GM23248 (cell line): ENCODE measurements at regions not wholly inside any gene's neighbourhood (a gene's known extent, or its start where the extent isn't known, plus 50 kb on each side); places are given as distances from the start of the nearest gene placed in this dataset.

Source experiments
- DNase-seq: peaks from one replicate; pipeline ENCODE4 v3.0.0-alpha.2; 2015
- H2AFZ ChIP-seq: fragments of 200-600 bp; sonication (generic); 2 replicates; pipeline ENCODE4 v1.6.1; 2016; ENCODE audit warnings: antibody characterized with exemption
- H3F3A ChIP-seq: fragments of 200-600 bp; sonication (generic); 2 replicates; pipeline ENCODE4 v1.6.1; 2016; ENCODE audit warnings: mild to moderate bottlenecking, antibody characterized with exemption, mixed run types; ENCODE audit not compliant: insufficient read depth
- H3K27ac ChIP-seq: fragments of 200-600 bp; sonication (generic); 2 replicates; pipeline ENCODE4 v1.5.1; 2016; ENCODE audit warnings: mild to moderate bottlenecking
- H3K27me3 ChIP-seq: fragments of 200-600 bp; sonication (generic); replicated peaks from 2 replicates; pipeline ENCODE4 v1.6.1; 2016; ENCODE audit warnings: mild to moderate bottlenecking; ENCODE audit not compliant: insufficient read depth
- H3K36me3 ChIP-seq: fragments of 200-600 bp; sonication (generic); 2 replicates; pipeline ENCODE4 v1.6.1; 2016; ENCODE audit warnings: low read depth, mild to moderate bottlenecking
- H3K4me1 ChIP-seq: fragments of 200-600 bp; sonication (generic); 2 replicates; pipeline ENCODE4 v1.6.1; 2016; ENCODE audit warnings: mild to moderate bottlenecking; ENCODE audit not compliant: insufficient read depth
- H3K4me2 ChIP-seq: fragments of 200-600 bp; sonication (generic); one replicate; pipeline ENCODE4 v1.6.1; 2016; ENCODE audit warnings: mild to moderate bottlenecking; ENCODE audit not compliant: unreplicated experiment
- H3K4me3 ChIP-seq: fragments of 200-600 bp; sonication (generic); 2 replicates; pipeline ENCODE4 v1.5.1; 2016; ENCODE audit warnings: mild to moderate bottlenecking
- H3K79me2 ChIP-seq: fragments of 200-600 bp; sonication (generic); 2 replicates; pipeline ENCODE4 v1.6.1; 2016; ENCODE audit warnings: mild to moderate bottlenecking; ENCODE audit not compliant: insufficient read depth
- H3K9ac ChIP-seq: fragments of 200-600 bp; sonication (generic); 2 replicates; pipeline ENCODE4 v1.6.1; 2016; ENCODE audit warnings: mild to moderate bottlenecking
- H3K9me2 ChIP-seq: fragments of 200-600 bp; sonication (generic); 2 replicates; pipeline ENCODE4 v1.6.1; 2016; ENCODE audit warnings: mixed run types, mild to moderate bottlenecking, moderate library complexity; ENCODE audit not compliant: insufficient read depth
- H3K9me3 ChIP-seq: fragments of 200-600 bp; sonication (generic); one replicate; pipeline ENCODE4 v1.6.1; 2017; ENCODE audit warnings: low read depth
- H4K20me1 ChIP-seq: fragments of 200-600 bp; sonication (generic); 2 replicates; pipeline ENCODE4 v1.6.0; 2016; ENCODE audit not compliant: insufficient read depth
- EZH2 ChIP-seq: fragments of 200-600 bp; sonication (generic); IDR thresholded peaks from 2 replicates; pipeline ENCODE4 v1.6.1; 2018; ENCODE audit warnings: antibody characterized with exemption, mild to moderate bottlenecking; ENCODE audit not compliant: insufficient read depth, poor library complexity, severe bottlenecking
- EZH2phosphoT487 ChIP-seq: fragments of 200-600 bp; sonication (generic); IDR thresholded peaks from 2 replicates; pipeline ENCODE4 v1.6.1; 2018; ENCODE audit warnings: antibody characterized with exemption, moderate library complexity, mild to moderate bottlenecking, low read depth; ENCODE audit not compliant: insufficient read depth
- WGBS, 2 experiments: methylation state at CpG; one replicate each; pipeline ENCODE4 v1.1.6; 2015 to 2017; ENCODE audit warnings: low lambda C conversion rate in 2 of 2, low coverage in 1 of 2; ENCODE audit errors: missing lambda C conversion rate in 2 of 2; 5-methylcytosine and 5-hydroxymethylcytosine counted together
- in situ Hi-C: fragments of 300-500 bp; cut with MboI; formaldehyde crosslinking; loops from 2 replicates; pipeline ENCODE4 v1.15.0; 2020

GRCh38 chr6:33960345-33961313 lies 156.8 kb upstream of the MLN start:
- Histone ChIP-seq H3K9ac (no peak overlapping the region), H3K4me2 (no peak overlapping the region), H3K27me3 (no peaks in the 10 kb centered on the region), H3K36me3 (no peaks in the 10 kb centered on the region), H4K20me1 (no peaks in the 10 kb centered on the region), H3K9me2 (no peaks in the 10 kb centered on the region), H3K4me3 (no peak overlapping the region), H3K79me2 (no peaks in the 10 kb centered on the region), H3K9me3 (no peaks in the 10 kb centered on the region), H3F3A (no peaks in the 10 kb centered on the region), H2AFZ (no peak overlapping the region), H3K27ac (no peak overlapping the region), H3K4me1 (0 out of 2 replicates have a peak, but pooled peaks cover 7% of the 10 kb centered on the region)
- in situ Hi-C loops: no loop called here
- DNase-seq: no peak
- TF ChIP-seq EZH2phosphoT487: no peak
- no peak for TF ChIP-seq EZH2
- 88 to 90% methylated on average over 22 of the region's 22 CpGs for WGBS, 2 experiments

DNA sequence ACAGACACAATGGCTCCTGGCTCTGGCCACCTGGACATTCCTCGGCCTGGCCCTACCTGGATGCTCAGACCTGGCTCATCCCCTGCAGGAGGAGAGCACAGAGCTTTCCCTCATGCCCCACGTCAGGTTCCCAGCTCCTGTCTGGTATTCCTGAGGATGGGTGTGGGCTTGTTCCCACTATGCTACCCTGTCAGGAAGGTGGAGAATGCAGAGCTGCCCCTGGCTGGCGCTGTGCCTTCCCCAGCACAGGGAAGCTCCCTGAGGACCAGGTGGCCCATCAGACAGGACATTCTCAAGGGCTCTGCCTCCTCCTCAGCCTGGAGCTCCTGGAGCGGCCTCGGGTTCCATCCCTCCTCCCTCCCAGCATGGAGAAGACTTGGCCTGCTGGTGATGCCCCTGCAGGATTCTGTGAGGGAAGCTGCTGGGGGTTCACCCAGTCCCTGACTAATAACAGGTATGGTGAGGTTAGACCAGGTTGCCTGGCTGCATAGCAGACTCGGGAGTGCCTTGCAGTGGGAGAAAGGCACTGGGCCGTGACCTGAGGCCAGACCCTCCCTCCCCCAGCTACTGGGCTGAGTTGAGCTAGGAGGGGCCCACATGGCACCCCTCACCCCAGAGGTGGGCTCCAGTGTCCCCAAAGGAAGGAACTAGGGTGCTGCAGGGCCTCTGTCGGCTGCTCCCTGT lies 156.0 kb upstream of the MLN start:
- Histone ChIP-seq H3K9me3 (no peaks in the 10 kb centered on the region), H3K79me2 (no peaks in the 10 kb centered on the region), H3K27me3 (no peaks in the 10 kb centered on the region), H3K9me2 (no peaks in the 10 kb centered on the region), H3K4me1 (0 out of 2 replicates have a peak, but pooled peaks cover 7% of the 10 kb centered on the region), H3F3A (no peaks in the 10 kb centered on the region), H2AFZ (no peak overlapping the region), H3K27ac (no peak overlapping the region), H3K4me2 (no peak overlapping the region), H3K36me3 (no peaks in the 10 kb centered on the region), H3K4me3 (no peak overlapping the region), H3K9ac (no peak overlapping the region), H4K20me1 (no peaks in the 10 kb centered on the region)
- DNase-seq: no peak
- 72 to 76% methylated on average over 8 of the region's 8 CpGs for WGBS, 2 experiments
- in situ Hi-C loops: no loop called here
- TF ChIP-seq EZH2 (no peak), EZH2phosphoT487 (no peak)

- in situ Hi-C loops: no loop called here
- Histone ChIP-seq H2AFZ (no peak overlapping the region), H3K9me2 (no peaks in the 10 kb centered on the region), H3K79me2 (no peaks in the 10 kb centered on the region), H3F3A (no peaks in the 10 kb centered on the region), H4K20me1 (no peaks in the 10 kb centered on the region), H3K36me3 (no peaks in the 10 kb centered on the region), H3K9ac (no peak overlapping the region), H3K4me2 (no peak overlapping the region), H3K9me3 (no peaks in the 10 kb centered on the region), H3K27ac (no peak overlapping the region), H3K27me3 (no peaks in the 10 kb centered on the region), H3K4me1 (0 out of 2 replicates have a peak, but pooled peaks cover 7% of the 10 kb centered on the region), H3K4me3 (no peak overlapping the region)
- no peak for DNase-seq
- 58 to 67% methylated on average over 2 of the region's 2 CpGs for WGBS, 2 experiments
- TF ChIP-seq EZH2: no peak
- TF ChIP-seq EZH2phosphoT487: no peak
Observed at GRCh38 chr6:33959329-33959651, 155.5 kb upstream of the MLN start.

- peaks cover 3% of the 10 kb centered on the region; the same call in 1 of the 2 replicates for H3K27me3 ChIP-seq
- H3K9me2 ChIP-seq: no peaks in the 10 kb centered on the region
- no peak overlapping the region for H3K27ac ChIP-seq
- H3K4me3 ChIP-seq: no peak overlapping the region
- 0 out of 2 replicates have a peak, but pooled peaks cover 7% of the 10 kb centered on the region for H3K4me1 ChIP-seq
- no peaks in the 10 kb centered on the region for H3K9me3 ChIP-seq
- H3K9ac ChIP-seq: no peak overlapping the region
- no peaks in the 10 kb centered on the region for H3K36me3 ChIP-seq
- no peak overlapping the region for H3K4me2 ChIP-seq
- in situ Hi-C loops: no loop called here
- no peaks in the 10 kb centered on the region for H3K79me2 ChIP-seq
- H2AFZ ChIP-seq: no peak overlapping the region
- no peaks in the 10 kb centered on the region for H3F3A ChIP-seq
- TF ChIP-seq EZH2phosphoT487: no peak
- TF ChIP-seq EZH2: no peak
- WGBS, 2 experiments: 63 to 65% methylated on average over 14 of the region's 14 CpGs
- no peaks in the 10 kb centered on the region for H4K20me1 ChIP-seq
- DNase-seq: peak; percentile 8
Observed at GRCh38 chr6:33958526-33959328, 154.9 kb upstream of the MLN start.
